HUES6 (cell line): ENCODE measurements at regions not wholly inside any gene's neighbourhood (a gene's known extent, or its start where the extent isn't known, plus 50 kb on each side); places are given as distances from the start of the nearest gene placed in this dataset.

Experiments used
- H3K27ac ChIP-seq: 2 replicates; pipeline ENCODE4 v1.7.0; 2013; ENCODE audit warnings: low read depth, mild to moderate bottlenecking, low read length, inconsistent platforms
- H3K27me3 ChIP-seq: 2 replicates; pipeline ENCODE4 v1.6.1; 2013; ENCODE audit warnings: low read length; ENCODE audit not compliant: control insufficient read depth, insufficient read depth
- H3K36me3 ChIP-seq: 2 replicates; pipeline ENCODE4 v1.6.1; 2013; ENCODE audit warnings: low read length; ENCODE audit not compliant: control insufficient read depth, insufficient read depth
- H3K4me1 ChIP-seq: 2 replicates; pipeline ENCODE4 v1.6.1; 2013; ENCODE audit warnings: low read length; ENCODE audit not compliant: control insufficient read depth, insufficient read depth
- H3K4me3 ChIP-seq: 2 replicates; pipeline ENCODE4 v1.5.1; 2013; ENCODE audit warnings: low read depth, low read length
- H3K9ac ChIP-seq: one replicate; pipeline ENCODE4 v1.6.1; 2013; ENCODE audit warnings: mild to moderate bottlenecking, low read length
- H3K9me3 ChIP-seq: 2 replicates; pipeline ENCODE4 v1.6.1; 2013; ENCODE audit warnings: low read depth, low read length; ENCODE audit not compliant: control insufficient read depth, insufficient read depth

DNA sequence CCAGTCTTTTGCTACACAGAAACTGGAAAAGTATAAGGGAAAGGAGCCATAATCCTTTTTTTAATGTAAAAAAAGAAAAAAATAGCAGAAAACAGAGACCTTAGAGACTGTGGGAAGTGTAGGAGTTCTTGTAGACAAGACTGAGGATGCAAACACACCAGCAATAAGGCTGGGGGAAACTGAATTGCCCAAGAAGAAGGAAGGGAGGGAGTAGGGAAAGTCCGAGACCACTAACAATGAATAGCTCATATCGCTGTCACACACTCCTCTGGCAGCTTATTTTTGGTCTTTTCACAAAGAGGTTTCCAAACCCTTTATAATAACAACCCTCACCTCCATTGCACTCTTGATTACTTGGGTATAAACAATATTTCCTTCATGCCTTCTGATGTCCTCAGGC lies 952.0 kb downstream of the SLITRK5 start:
- Histone ChIP-seq H3K4me1 (no peaks in the 10 kb centered on the region), H3K9me3 (peaks cover 13% of the 10 kb centered on the region), H3K36me3 (no peaks in the 10 kb centered on the region), H3K27me3 (no peaks in the 10 kb centered on the region), H3K27ac (no peak overlapping the region), H3K4me3 (no peak overlapping the region), H3K9ac (no peak overlapping the region)

DNA sequence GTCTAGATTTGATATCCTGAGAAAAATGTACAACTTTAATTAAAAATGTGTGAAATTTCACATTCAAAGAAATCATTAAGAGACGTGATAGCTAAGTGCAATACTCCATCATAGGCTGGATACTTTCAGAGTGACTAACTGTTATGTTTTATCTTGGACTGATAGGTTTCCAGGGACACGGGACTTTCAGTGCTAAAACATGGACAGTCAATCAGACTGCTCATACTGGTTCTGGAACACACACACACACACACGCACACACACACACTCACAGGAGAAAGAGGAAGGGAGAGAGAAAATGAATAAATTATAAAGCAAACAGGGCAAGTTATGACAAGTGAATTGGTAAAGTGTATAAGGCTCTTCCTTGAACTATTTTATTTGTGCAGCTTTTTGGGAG lies 955.9 kb downstream of the SLITRK5 start:
- H3K27ac ChIP-seq, result no peak overlapping the region
- H3K36me3 ChIP-seq, result no peaks in the 10 kb centered on the region
- H3K9ac ChIP-seq, result no peak overlapping the region
- H3K9me3 ChIP-seq, result peaks cover 13% of the 10 kb centered on the region
- no peaks in the 10 kb centered on the region for H3K27me3 ChIP-seq
- H3K4me1 ChIP-seq, result no peaks in the 10 kb centered on the region
- H3K4me3 ChIP-seq, result no peak overlapping the region

DNA sequence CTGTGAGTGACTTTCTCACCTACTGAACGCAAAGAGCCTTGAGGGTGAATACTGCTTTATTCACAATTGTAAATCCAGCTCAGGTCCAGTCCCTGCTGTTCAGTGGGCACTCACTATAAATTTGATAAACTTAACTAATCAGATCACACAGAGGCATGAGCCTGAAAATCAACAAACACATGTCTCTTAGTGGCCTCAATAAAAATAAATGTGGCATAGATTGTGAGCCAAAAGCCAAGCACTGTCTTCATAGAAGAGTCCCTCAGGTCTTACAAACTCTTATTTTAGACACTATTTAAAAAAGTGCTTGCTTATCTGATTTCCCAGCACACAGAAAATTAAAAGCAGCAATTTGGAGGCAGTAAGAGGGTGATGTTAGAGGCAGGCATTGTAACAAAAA lies 957.7 kb downstream of the SLITRK5 start:
- Histone ChIP-seq H3K27ac (no peak overlapping the region), H3K9ac (no peak overlapping the region), H3K4me1 (no peaks in the 10 kb centered on the region), H3K9me3 (peaks cover 5% of the 10 kb centered on the region; the same call in 1 of the 2 replicates), H3K27me3 (no peaks in the 10 kb centered on the region), H3K36me3 (no peaks in the 10 kb centered on the region), H3K4me3 (no peak overlapping the region)

DNA sequence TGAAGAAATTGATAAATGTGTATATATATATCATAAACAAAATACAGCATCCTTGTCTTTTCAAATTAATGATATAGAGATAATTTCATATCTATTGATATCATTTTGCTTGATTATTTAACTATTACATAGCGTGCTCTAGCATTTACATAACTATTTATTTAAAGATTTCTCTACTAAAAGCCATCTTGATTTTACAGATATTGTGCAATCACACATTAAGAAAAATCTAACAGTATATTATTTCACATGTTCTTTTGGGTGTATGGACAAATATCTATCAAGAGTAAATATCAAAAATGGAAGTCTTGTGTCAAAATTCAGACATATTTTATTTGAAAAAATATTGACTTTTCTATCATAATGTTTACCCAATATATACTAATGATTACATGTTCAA lies 966.8 kb downstream of the SLITRK5 start:
- H3K9me3 ChIP-seq, result peaks cover 4% of the 10 kb centered on the region; the same call in 1 of the 2 replicates
- H3K27ac ChIP-seq, result no peak overlapping the region
- H3K4me1 ChIP-seq, result no peaks in the 10 kb centered on the region
- no peak overlapping the region for H3K9ac ChIP-seq
- no peak overlapping the region for H3K4me3 ChIP-seq
- H3K27me3 ChIP-seq, result no peaks in the 10 kb centered on the region
- H3K36me3 ChIP-seq, result no peaks in the 10 kb centered on the region

DNA sequence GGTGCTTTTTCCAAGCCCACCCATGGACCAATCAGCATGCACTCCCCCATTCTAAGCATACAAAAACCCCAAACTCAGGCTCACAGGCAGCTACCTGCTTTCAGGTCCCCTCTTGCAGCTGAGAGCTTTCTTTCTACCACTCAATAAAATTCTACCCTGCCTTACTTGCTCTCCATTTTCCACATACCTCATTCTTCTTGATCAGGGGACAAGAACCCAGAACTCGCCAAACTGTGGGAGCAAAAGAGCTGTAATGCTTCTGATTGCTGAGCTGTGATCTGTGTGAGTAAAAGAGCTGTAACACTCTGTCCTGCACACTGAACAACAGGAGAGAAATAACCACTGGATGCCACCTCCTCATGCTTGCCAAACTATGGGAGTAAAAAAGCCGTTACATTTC lies 972.1 kb downstream of the SLITRK5 start:
- Histone ChIP-seq H3K27ac (no peak overlapping the region), H3K9me3 (peaks cover 23% of the 10 kb centered on the region), H3K4me1 (no peaks in the 10 kb centered on the region), H3K36me3 (no peaks in the 10 kb centered on the region), H3K27me3 (no peaks in the 10 kb centered on the region), H3K9ac (no peak overlapping the region), H3K4me3 (no peak overlapping the region)

DNA sequence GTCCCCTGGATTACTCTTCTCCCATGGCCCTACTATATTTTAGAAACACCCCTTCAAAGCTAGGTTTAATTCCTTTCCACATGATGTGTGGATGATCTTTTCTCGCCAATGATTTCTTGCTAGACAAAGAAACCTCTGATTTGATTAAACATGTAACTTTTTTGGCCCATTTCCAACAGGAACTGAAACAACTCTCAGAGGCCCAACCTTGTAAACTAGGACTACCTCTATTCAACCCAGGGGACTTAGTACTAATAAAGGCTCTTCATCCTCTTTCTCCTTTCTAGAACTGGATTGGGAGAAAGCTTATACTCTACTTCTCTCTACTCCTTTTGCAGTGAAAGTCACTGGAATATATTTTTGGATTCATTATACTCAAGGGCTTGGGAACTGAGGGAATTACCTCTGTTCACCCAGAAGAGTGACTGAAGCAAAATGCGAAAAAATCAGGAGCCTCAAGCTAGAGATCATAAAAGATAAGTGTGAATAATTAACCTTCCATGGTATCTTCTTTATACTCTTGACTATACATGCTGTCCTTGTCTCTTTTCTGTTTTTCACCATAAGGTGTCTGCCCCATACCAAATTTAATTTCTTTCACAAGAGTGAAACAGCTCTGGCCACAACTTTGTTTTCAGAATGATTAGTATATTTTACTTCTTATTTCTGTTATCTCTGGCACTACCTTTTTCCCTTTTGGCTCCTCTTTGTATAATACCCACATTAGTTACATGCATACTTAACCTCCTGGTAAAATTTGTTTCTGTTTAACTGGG lies 977.6 kb downstream of the SLITRK5 start:
- Histone ChIP-seq H3K27ac (no peak overlapping the region), H3K27me3 (no peaks in the 10 kb centered on the region), H3K36me3 (no peaks in the 10 kb centered on the region), H3K9me3 (peaks cover 10% of the 10 kb centered on the region), H3K4me3 (no peak overlapping the region), H3K9ac (no peak overlapping the region), H3K4me1 (no peaks in the 10 kb centered on the region)

DNA sequence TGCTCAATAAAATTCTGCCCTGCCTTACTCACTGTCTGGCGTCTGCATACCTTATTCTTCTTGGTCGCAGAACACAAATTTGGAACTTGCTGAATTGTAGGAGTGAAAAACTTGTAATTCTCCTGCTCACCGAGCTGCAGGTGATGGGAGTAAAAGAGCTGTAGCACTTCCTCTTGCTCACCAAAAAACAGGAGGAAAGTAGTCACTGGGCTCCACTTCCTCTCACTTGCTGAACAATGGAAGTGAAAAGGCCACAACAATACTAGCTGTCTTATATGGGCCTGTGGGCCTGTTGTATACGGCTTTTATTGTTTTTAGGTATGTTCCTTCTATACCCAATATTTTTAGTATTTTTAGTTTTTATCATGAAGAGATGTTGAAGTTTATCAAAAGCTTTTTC lies 978.7 kb downstream of the SLITRK5 start:
- no peak overlapping the region for H3K9ac ChIP-seq
- no peak overlapping the region for H3K4me3 ChIP-seq
- no peaks in the 10 kb centered on the region for H3K27me3 ChIP-seq
- 0 out of 2 replicates have a peak, but pooled peaks cover 3% of the 10 kb centered on the region for H3K9me3 ChIP-seq
- no peaks in the 10 kb centered on the region for H3K36me3 ChIP-seq
- no peak overlapping the region for H3K27ac ChIP-seq
- H3K4me1 ChIP-seq, result no peaks in the 10 kb centered on the region

DNA sequence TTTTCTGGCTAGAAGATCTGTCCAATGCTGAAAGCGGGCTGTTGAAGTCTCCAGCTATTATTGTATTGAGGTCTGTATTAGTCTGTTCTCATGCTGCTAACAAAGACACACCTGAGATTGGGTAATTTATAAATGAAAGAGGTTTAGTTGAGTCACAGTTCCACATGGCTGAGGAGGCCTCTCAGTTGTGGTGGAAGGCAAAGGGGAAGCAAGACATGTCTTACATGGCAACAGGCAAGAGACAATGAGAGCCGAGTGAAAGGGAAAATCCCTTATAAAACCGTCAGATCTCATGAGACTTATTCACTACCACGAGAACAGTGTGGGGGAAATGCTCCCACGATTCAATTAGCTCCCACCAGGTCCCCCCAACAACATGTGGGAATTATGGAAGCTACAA lies 980.4 kb downstream of the SLITRK5 start:
- Histone ChIP-seq H3K27me3 (no peaks in the 10 kb centered on the region), H3K36me3 (no peaks in the 10 kb centered on the region), H3K27ac (no peak overlapping the region), H3K9me3 (0 out of 2 replicates have a peak, but pooled peaks cover 3% of the 10 kb centered on the region), H3K4me3 (no peak overlapping the region), H3K9ac (no peak overlapping the region), H3K4me1 (no peaks in the 10 kb centered on the region)

DNA sequence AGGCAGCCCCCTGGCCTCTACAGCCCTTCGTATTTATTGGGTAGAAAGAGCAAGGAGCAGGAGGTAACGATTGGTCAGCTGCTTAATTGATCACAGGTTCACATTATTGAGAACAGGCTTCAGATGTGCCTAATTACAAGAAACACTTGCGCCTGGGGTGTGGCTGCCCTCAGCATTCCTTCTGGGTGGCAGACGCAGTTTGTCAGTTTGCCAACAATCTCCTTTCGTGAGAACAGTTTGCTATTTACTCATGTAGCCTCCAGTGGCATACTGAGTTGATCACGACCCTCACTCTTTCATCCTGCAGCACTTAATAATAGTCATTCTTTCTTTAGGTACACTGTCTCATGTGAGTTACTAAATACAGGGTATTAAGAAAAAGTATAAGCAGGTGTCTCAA lies 985.6 kb downstream of the SLITRK5 start:
- H3K27ac ChIP-seq, result no peak overlapping the region

DNA sequence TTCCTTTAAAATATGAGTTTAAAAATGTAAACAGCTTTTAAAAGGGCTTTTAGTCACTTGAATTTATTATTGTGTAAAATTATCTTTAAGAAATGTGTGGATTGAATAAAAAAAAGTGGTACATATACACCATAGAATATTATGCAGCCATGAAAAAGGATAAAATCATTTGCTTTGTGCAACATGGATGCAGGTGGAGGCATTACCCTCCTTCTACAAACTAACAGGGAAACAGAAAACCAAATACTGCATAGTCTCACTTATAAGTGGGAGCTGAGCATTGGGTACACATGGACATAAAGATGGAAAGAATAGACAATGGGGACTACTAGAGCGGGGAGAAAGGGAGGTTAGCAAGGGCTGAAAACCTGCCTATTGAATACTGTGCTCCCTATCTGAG lies 999.3 kb downstream of the SLITRK5 start:
- Histone ChIP-seq H3K4me1 (no peaks in the 10 kb centered on the region), H3K9ac (no peak overlapping the region), H3K4me3 (no peak overlapping the region), H3K9me3 (peaks cover 3% of the 10 kb centered on the region; the same call in 1 of the 2 replicates), H3K27me3 (no peaks in the 10 kb centered on the region), H3K27ac (no peak overlapping the region), H3K36me3 (no peaks in the 10 kb centered on the region)

More for the DNA sequence above, 985.6 kb downstream of the SLITRK5 start:
- Histone ChIP-seq H3K27me3 (no peaks in the 10 kb centered on the region), H3K4me1 (no peaks in the 10 kb centered on the region), H3K4me3 (no peak overlapping the region), H3K9ac (no peak overlapping the region), H3K9me3 (peaks cover 2% of the 10 kb centered on the region; the same call in 1 of the 2 replicates), H3K36me3 (no peaks in the 10 kb centered on the region)

DNA sequence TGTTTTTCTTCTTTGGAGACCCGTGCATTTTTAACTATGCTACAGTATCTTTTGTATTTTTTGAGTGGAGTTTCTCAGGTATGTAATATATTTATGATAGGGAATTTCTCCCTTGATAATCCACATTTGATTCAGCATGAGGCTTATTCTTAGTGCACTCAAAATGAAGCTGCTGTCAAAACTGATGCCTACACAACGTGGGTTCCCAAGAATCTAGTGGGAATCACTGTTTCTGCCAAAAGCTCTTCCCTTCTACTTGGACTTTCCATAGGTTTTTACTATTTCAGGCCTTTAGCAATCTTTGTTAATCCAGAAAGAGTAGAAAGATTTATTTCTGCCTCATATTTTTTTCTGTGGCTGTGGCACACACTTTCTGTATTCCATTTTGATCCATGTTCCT lies 1003.7 kb downstream of the SLITRK5 start:
- Histone ChIP-seq H3K27ac (no peak overlapping the region), H3K4me1 (no peaks in the 10 kb centered on the region), H3K9me3 (peaks cover 3% of the 10 kb centered on the region; the same call in 1 of the 2 replicates), H3K36me3 (no peaks in the 10 kb centered on the region), H3K9ac (no peak overlapping the region), H3K27me3 (no peaks in the 10 kb centered on the region), H3K4me3 (no peak overlapping the region)
